ENCODE measurements at regions not wholly inside any gene's neighbourhood (a gene's known extent, or its start where the extent isn't known, plus 50 kb on each side); places are given as distances from the start of the nearest gene placed in this dataset.

DNA sequence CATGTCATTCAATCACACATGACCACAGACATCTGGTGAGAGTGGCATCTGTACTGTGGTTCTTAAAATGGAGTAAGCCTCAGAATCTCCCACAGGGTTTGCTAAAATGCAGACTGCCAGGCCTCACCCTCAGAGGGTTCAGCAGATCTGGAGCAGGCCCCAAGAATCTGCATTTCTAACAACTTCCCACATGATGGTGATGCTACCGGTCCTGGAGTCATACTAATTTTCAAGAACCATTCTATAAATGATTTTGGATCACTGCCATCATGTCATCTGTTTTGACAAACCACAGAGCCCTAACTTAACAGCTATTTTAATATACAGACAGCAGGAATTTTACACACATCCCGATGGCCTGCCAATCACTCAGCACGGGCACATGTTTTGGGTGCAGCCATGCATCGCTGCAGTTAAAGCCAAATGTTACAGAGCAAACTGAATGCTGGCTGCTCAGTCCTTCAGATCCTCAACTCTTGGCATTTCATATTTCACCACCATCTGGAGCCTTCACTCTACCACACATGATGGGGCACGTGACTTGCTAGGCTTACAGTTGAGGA, 792.1 kb upstream of the AMELY start:
- TF ChIP-seq, protein P1, sequence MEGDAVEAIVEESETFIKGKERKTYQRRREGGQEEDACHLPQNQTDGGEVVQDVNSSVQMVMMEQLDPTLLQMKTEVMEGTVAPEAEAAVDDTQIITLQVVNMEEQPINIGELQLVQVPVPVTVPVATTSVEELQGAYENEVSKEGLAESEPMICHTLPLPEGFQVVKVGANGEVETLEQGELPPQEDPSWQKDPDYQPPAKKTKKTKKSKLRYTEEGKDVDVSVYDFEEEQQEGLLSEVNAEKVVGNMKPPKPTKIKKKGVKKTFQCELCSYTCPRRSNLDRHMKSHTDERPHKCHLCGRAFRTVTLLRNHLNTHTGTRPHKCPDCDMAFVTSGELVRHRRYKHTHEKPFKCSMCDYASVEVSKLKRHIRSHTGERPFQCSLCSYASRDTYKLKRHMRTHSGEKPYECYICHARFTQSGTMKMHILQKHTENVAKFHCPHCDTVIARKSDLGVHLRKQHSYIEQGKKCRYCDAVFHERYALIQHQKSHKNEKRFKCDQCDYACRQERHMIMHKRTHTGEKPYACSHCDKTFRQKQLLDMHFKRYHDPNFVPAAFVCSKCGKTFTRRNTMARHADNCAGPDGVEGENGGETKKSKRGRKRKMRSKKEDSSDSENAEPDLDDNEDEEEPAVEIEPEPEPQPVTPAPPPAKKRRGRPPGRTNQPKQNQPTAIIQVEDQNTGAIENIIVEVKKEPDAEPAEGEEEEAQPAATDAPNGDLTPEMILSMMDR (IDR thresholded peaks at IDR 0.05; ENCODE audit: low read depth, low read length): no peak
- no peak for TF ChIP-seq EZH2phosphoT487 (IDR thresholded peaks at IDR 0.05; ENCODE audit: low read depth)

Data from OCI-LY3 (cell line).